Heart left ventricle (tissue), 13 donors: ENCODE measurements at regions not wholly inside any gene's neighbourhood (a gene's known extent, or its start where the extent isn't known, plus 50 kb on each side); places are given as distances from the start of the nearest gene placed in this dataset.

Experiments used
- CTCF ChIP-seq, 12 donors: fragments of 200-600 bp; sonication (generic) in 4 of 12; IDR thresholded peaks; one replicate each; pipeline versions ENCODE4 v1.5.0 to v1.8.0; 2018 to 2022; ENCODE audit warnings: antibody characterized with exemption in 12 of 12, mild to moderate bottlenecking in 5 of 12
- POLR2A ChIP-seq, 2 donors: fragments of 450-650 bp; IDR thresholded peaks; one replicate each; pipeline ENCODE4 v1.6.1; 2017; ENCODE audit warnings: antibody characterized with exemption in 2 of 2, mild to moderate bottlenecking in 2 of 2, moderate library complexity in 2 of 2
- donor health status: ischemic (EF 13 %, LVEDD 7.1; RV severe dilation, severe dysfunction).
- donor health status: DM: no; HTN: yes; CAD: no.
- donor health status: DM: no; HTN: no; CAD: no.
- donor health status: ischemic (EF 25% LVEDD 6.9; RV normal size, moderate dysfunction).
- donor health status: ischemic (EF 25% LVEDD 5.7; RV mildly dilated, moderate dysfunction).
- donor health status: ischemic (EF 35%, LVEDD 5.7; RV mildly dilated, moderate dysfunction).
- donor health status: nonischemic (EF 11% LVEDD 7.7; RV severe dilation, severe dysfunction).
- donor health status: DM: yes; HTN: yes; CAD: no.
- donor health status: PGD.
- donor health status: ischemic (EF 29% LVEDD 5.4; RV normal size, mild dysfunction).
- donor health status: nonischemic (EF 23%, LVEDD 6.1; RV moderate dilation, normal function).

GRCh38 chr12:87329076-87329863 is 699.9 kb downstream of the C12orf50 start:
- no peak for TF ChIP-seq CTCF (IDR thresholded peaks at IDR 0.05)
- TF ChIP-seq POLR2A (IDR thresholded peaks at IDR 0.05), result no peak
